Panc1 (cell line): ENCODE measurements at regions not wholly inside any gene's neighbourhood (a gene's known extent, or its start where the extent isn't known, plus 50 kb on each side); places are given as distances from the start of the nearest gene placed in this dataset.
A peak's percentile ranks its signal among the peaks of the same experiment; 100 is the strongest.

Source experiments
- ATAC-seq: fragments of 200-7000 bp; cut with Tn5 transposase; 2 replicates; pipeline ENCODE4 v1.9.1; 2020; ENCODE audit warnings: mild to moderate bottlenecking, moderate library complexity
- BruUV-seq: library from RNA; stranded (reverse); fragments of 400-500 nt; replicated peaks from 2 replicates; lab custom pipeline; 2021; lab: Mats Ljungman, UMichigan
- CTCF ChIA-PET: fragments of 300-600 bp; sonication (Branson Sonifier 250); formaldehyde crosslinking; loops from one replicate; lab custom pipeline; 2022; ENCODE audit warnings: antibody characterized with exemption; lab: Charles Lee
- POLR2A ChIA-PET: fragments of 300-600 bp; sonication (Branson Sonifier 250); formaldehyde crosslinking; loops from one replicate; lab custom pipeline; 2022; ENCODE audit warnings: antibody characterized with exemption; lab: Charles Lee
- DNase-seq: peaks from one replicate; pipeline ENCODE4 v3.0.0-alpha.2; 2010; ENCODE audit warnings: low read depth, low spot score
- H3K27ac ChIP-seq: 2 replicates; pipeline ENCODE4 v1.5.1; 2011; ENCODE audit warnings: mild to moderate bottlenecking, low read length, inconsistent platforms
- H3K27me3 ChIP-seq: fragments of 200-500 bp; sonication (Bioruptor generic); 2 replicates; pipeline ENCODE4 v1.6.0; 2014; ENCODE audit warnings: low read length, inconsistent platforms; ENCODE audit not compliant: control insufficient read depth, insufficient read depth
- H3K36me3 ChIP-seq: fragments of 200-500 bp; sonication (Bioruptor generic); 2 replicates; pipeline ENCODE4 v1.5.1; 2014; ENCODE audit warnings: inconsistent platforms, mild to moderate bottlenecking, low read length, moderate library complexity; ENCODE audit not compliant: control insufficient read depth, insufficient read depth
- H3K4me1 ChIP-seq: 2 replicates; pipeline ENCODE4 v1.5.1; 2011; ENCODE audit warnings: inconsistent platforms, mild to moderate bottlenecking, low read length, moderate library complexity; ENCODE audit not compliant: control insufficient read depth, insufficient read depth
- H3K4me3 ChIP-seq, 2 experiments: 2 replicates each; pipeline ENCODE4 v1.5.1; 2011 to 2012; ENCODE audit warnings: low read depth in 2 of 2, low read length in 2 of 2, mild to moderate bottlenecking in 2 of 2, inconsistent platforms in 1 of 2, moderate library complexity in 1 of 2
- H3K9me3 ChIP-seq: fragments of 200-500 bp; sonication (Bioruptor generic); 2 replicates; pipeline ENCODE4 v1.5.1; 2014; ENCODE audit warnings: low read depth, mild to moderate bottlenecking, inconsistent platforms, low read length, moderate library complexity; ENCODE audit not compliant: control insufficient read depth, insufficient read depth
- CTCF ChIP-seq: fragments of 450-650 bp; IDR thresholded peaks from 2 replicates; pipeline ENCODE4 v1.5.1; 2017; ENCODE audit warnings: mild to moderate bottlenecking
- POLR2AphosphoS5 ChIP-seq: IDR thresholded peaks from 2 replicates; pipeline ENCODE4 v1.6.1; 2012; ENCODE audit warnings: mild to moderate bottlenecking, low read depth, low read length, moderate library complexity
- SIN3A ChIP-seq: IDR thresholded peaks from 2 replicates; pipeline ENCODE4 v1.6.1; 2012; ENCODE audit warnings: low read depth, mild to moderate bottlenecking, low read length, moderate library complexity, borderline replicate concordance; ENCODE audit not compliant: insufficient read depth
- TCF7L2 ChIP-seq: IDR thresholded peaks from 2 replicates; pipeline ENCODE4 v1.6.1; 2011; ENCODE audit warnings: mild to moderate bottlenecking, low read depth, low read length, inconsistent platforms
- in situ Hi-C: cut with HindIII; loops from 2 replicates; pipeline ENCODE4 v1.10.0; 2016; ENCODE audit warnings: low sequenced_read_pairs, low pct_unique_long_range_greater_than_20kb
- intact Hi-C: fragments of 100-400 bp; cut with micrococcal nuclease; formaldehyde crosslinking; loops from one replicate; pipeline ENCODE4 v1.10.0; 2022; ENCODE audit not compliant: unreplicated experiment
- TF ChIP-seq, protein P1 (sequence below), 2 experiments: IDR thresholded peaks; 2 replicates each; pipeline ENCODE4 v1.6.1; 2011 to 2012; ENCODE audit warnings: low read depth in 2 of 2, control low read depth in 1 of 2, low read length in 1 of 2, mild to moderate bottlenecking in 1 of 2, moderate library complexity in 1 of 2; ENCODE audit not compliant: insufficient read depth in 1 of 2

DNA sequence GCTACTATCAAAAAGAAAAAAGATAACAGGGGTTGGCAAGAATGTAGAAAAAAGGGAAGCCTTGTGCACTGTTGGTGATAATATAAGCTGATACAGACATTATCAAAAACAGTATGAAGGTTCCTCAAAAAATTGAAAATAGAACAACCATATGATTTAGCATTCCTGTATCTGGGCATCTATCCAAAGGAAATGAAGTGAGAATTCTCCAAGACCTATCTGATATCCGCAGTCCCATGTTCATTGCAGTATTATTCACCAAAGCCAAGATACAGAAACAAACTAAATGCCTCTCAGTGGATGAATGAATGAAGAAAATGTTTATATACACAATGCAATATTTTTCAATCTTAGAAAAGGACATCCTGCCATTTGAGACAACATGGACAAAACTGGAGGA lies 1943.3 kb downstream of the MAT2B start:
- no TSS peak for BruUV-seq
- H3K36me3 ChIP-seq, result no peaks in the 10 kb centered on the region

DNA sequence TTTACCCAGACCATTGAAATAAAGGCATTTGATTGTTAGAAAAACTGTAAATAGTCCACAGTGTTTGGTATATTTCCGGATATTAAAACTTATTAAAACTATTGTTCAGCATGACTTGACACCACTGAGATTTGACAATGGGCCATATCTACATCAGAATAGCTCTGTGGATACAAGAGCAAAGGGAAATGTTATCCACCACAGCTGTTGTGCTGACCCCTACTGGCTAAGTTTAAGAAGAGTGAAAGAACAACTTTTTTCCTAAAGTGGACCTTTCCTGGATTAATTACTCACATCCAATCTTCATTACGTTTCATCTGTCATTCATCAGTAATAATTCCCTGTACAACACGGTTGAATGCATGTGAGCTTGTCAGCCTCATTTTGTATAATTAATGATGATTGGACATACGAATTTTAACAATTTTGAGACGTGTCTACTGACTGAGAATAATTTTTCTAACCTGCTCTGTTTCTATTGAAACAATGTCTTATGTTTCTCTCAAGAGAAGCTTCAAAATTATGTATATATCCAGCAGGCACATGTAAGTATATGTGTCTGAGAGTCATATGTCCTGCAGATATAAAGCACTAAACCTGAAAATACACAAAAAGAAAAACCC lies 1952.6 kb downstream of the MAT2B start:
- Histone ChIP-seq H3K27ac (no peak overlapping the region), H3K27me3 (no peaks in the 10 kb centered on the region), H3K36me3 (no peaks in the 10 kb centered on the region), H3K4me3 (no peak overlapping the region), H3K9me3 (no peaks in the 10 kb centered on the region; the same call in 1 of the 2 replicates), H3K4me1 (no peaks in the 10 kb centered on the region)
- intact Hi-C loops (no loop called here), in situ Hi-C loops (no loop called here)
- TF ChIP-seq CTCF (peak; percentile 29; the same call in 1 of the 2 replicates), SIN3A (no peak)
- ATAC-seq (no peak), DNase-seq (no peak)
- no TSS peak for BruUV-seq
- POLR2A ChIA-PET, result no interaction called here
- CTCF ChIA-PET, result interaction anchor here (0.6 kb wide), 1 partner anchor 57 kb away, joined by 3 read pairs; no protein-coding TSS in a partner anchor

More for the DNA sequence above, 1943.3 kb downstream of the MAT2B start:
- no peak overlapping the region for H3K27ac ChIP-seq
- no peaks in the 10 kb centered on the region for H3K4me1 ChIP-seq
- H3K4me3 ChIP-seq, result no peak overlapping the region
- ChIA-PET CTCF (no interaction called here), POLR2A (no interaction called here)
- DNase-seq, result no peak
- no peaks in the 10 kb centered on the region for H3K27me3 ChIP-seq
- no peak for ATAC-seq
- intact Hi-C loops, result no loop called here
- H3K9me3 ChIP-seq, result no peaks in the 10 kb centered on the region; the same call in 1 of the 2 replicates
- in situ Hi-C loops, result no loop called here
- TF ChIP-seq TCF7L2 (no peak), CTCF (no peak), POLR2AphosphoS5 (no peak), SIN3A (no peak)
- TF ChIP-seq, protein P1, sequence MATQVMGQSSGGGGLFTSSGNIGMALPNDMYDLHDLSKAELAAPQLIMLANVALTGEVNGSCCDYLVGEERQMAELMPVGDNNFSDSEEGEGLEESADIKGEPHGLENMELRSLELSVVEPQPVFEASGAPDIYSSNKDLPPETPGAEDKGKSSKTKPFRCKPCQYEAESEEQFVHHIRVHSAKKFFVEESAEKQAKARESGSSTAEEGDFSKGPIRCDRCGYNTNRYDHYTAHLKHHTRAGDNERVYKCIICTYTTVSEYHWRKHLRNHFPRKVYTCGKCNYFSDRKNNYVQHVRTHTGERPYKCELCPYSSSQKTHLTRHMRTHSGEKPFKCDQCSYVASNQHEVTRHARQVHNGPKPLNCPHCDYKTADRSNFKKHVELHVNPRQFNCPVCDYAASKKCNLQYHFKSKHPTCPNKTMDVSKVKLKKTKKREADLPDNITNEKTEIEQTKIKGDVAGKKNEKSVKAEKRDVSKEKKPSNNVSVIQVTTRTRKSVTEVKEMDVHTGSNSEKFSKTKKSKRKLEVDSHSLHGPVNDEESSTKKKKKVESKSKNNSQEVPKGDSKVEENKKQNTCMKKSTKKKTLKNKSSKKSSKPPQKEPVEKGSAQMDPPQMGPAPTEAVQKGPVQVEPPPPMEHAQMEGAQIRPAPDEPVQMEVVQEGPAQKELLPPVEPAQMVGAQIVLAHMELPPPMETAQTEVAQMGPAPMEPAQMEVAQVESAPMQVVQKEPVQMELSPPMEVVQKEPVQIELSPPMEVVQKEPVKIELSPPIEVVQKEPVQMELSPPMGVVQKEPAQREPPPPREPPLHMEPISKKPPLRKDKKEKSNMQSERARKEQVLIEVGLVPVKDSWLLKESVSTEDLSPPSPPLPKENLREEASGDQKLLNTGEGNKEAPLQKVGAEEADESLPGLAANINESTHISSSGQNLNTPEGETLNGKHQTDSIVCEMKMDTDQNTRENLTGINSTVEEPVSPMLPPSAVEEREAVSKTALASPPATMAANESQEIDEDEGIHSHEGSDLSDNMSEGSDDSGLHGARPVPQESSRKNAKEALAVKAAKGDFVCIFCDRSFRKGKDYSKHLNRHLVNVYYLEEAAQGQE (IDR thresholded peaks at IDR 0.05; ENCODE audit: insufficient read depth in 1 of 2, low read depth in 2 of 2, low read length in 1 of 2), result no peak
